Mammary epithelial cell (primary cell): ENCODE measurements at regions not wholly inside any gene's neighbourhood (a gene's known extent, or its start where the extent isn't known, plus 50 kb on each side); places are given as distances from the start of the nearest gene placed in this dataset.

Experiments
- CTCF ChIP-seq, 2 donors: IDR thresholded peaks in 1 of 2; conservative IDR thresholded peaks in 1 of 2; 2 replicates each; pipeline ENCODE4 v1.5.1; 2011 to 2012; ENCODE audit warnings: inconsistent platforms in 2 of 2, low read length in 2 of 2, mild to moderate bottlenecking in 2 of 2, control low read depth in 1 of 2, low read depth in 1 of 2; ENCODE audit not compliant: insufficient read depth in 1 of 2; ENCODE audit errors: extremely low read depth in 1 of 2
- EZH2 ChIP-seq: IDR thresholded peaks from 2 replicates; pipeline ENCODE4 v1.6.1; 2012; ENCODE audit warnings: low read length, inconsistent platforms, borderline replicate concordance

DNA sequence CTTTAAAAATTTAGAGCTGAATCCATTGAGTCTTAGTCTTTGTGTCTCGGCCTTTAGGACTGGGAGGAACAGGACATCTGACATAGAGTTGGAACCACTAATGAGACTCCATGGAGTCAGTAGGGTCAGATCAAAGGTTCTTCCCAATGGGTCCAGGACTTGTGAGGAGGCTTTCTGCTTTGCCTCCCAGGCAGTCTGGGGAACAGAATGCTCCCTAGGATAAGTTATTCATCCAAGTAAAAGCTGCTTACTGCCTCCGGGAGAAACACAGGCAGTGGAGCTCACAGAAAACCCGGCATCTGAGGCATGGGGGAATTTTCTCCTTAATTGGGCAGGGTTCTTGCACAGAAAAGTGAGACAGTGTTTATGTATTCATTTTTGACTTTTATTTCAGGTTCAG, 216.4 kb downstream of the SEC23IP start:
- TF ChIP-seq CTCF (conservative IDR thresholded peaks at IDR 0.05 in 1 of 2, IDR thresholded peaks at IDR 0.05 in 1 of 2; ENCODE audit: extremely low read depth in 1 of 2, insufficient read depth in 1 of 2, low read depth in 1 of 2, low read length in 2 of 2) (no peak), EZH2 (no peak)
